Ishikawa (cell line): ENCODE measurements at regions not wholly inside any gene's neighbourhood (a gene's known extent, or its start where the extent isn't known, plus 50 kb on each side); places are given as distances from the start of the nearest gene placed in this dataset.

ENCODE experiments used
- CEBPB ChIP-seq: IDR thresholded peaks from 2 replicates; pipeline ENCODE4 v1.6.1; 2012
- CREB1 ChIP-seq: IDR thresholded peaks from 2 replicates; pipeline ENCODE4 v1.6.1; 2012; ENCODE audit warnings: low read depth
- EP300 ChIP-seq: IDR thresholded peaks from 2 replicates; pipeline ENCODE4 v1.6.1; 2012; ENCODE audit warnings: borderline replicate concordance
- FOXM1 ChIP-seq: IDR thresholded peaks from 2 replicates; pipeline ENCODE4 v1.6.1; 2012; ENCODE audit warnings: low read depth, borderline replicate concordance
- RAD21 ChIP-seq: IDR thresholded peaks from 2 replicates; pipeline ENCODE4 v1.6.1; 2012; ENCODE audit warnings: low read depth
- YY1 ChIP-seq: IDR thresholded peaks from 2 replicates; pipeline ENCODE4 v1.6.1; 2012; ENCODE audit warnings: low read depth
- ZBTB7A ChIP-seq: IDR thresholded peaks from 2 replicates; pipeline ENCODE4 v1.6.1; 2012; ENCODE audit warnings: low read depth
- TF ChIP-seq, protein P1 (sequence below): IDR thresholded peaks from 2 replicates; pipeline ENCODE4 v1.6.1; 2012
- TF ChIP-seq, protein P2 (sequence below): IDR thresholded peaks from 2 replicates; pipeline ENCODE4 v1.6.1; 2012; ENCODE audit warnings: low read depth, mild to moderate bottlenecking
- TF ChIP-seq, protein P3 (sequence below): IDR thresholded peaks from 2 replicates; pipeline ENCODE4 v1.6.1; 2012

DNA sequence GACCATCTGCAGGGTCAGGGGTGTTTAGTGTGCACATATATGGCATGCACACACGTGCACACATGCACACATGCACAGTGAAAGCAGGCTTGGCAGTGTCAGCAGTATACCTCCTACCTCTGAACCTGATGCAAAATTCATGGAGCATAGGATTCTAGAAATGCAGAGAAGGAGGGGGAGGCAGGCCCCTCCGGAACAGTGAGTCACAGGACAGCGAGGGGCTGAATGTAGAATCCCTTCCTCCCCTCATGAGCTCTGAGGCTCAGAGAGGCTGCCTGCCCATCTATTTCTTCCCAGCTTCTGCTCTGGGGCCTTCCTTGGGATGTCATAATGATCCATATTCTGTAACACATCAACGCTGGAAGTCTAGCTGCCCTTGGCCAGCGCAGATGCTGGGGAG lies 66.7 kb upstream of the NECTIN1 start:
- TF ChIP-seq, protein P1, sequence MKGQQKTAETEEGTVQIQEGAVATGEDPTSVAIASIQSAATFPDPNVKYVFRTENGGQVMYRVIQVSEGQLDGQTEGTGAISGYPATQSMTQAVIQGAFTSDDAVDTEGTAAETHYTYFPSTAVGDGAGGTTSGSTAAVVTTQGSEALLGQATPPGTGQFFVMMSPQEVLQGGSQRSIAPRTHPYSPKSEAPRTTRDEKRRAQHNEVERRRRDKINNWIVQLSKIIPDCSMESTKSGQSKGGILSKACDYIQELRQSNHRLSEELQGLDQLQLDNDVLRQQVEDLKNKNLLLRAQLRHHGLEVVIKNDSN, result no peak
- TF ChIP-seq EP300 (no peak), FOXM1 (no peak), YY1 (no peak), RAD21 (no peak), CREB1 (no peak), CEBPB (no peak), ZBTB7A (no peak)
- TF ChIP-seq, protein P2, sequence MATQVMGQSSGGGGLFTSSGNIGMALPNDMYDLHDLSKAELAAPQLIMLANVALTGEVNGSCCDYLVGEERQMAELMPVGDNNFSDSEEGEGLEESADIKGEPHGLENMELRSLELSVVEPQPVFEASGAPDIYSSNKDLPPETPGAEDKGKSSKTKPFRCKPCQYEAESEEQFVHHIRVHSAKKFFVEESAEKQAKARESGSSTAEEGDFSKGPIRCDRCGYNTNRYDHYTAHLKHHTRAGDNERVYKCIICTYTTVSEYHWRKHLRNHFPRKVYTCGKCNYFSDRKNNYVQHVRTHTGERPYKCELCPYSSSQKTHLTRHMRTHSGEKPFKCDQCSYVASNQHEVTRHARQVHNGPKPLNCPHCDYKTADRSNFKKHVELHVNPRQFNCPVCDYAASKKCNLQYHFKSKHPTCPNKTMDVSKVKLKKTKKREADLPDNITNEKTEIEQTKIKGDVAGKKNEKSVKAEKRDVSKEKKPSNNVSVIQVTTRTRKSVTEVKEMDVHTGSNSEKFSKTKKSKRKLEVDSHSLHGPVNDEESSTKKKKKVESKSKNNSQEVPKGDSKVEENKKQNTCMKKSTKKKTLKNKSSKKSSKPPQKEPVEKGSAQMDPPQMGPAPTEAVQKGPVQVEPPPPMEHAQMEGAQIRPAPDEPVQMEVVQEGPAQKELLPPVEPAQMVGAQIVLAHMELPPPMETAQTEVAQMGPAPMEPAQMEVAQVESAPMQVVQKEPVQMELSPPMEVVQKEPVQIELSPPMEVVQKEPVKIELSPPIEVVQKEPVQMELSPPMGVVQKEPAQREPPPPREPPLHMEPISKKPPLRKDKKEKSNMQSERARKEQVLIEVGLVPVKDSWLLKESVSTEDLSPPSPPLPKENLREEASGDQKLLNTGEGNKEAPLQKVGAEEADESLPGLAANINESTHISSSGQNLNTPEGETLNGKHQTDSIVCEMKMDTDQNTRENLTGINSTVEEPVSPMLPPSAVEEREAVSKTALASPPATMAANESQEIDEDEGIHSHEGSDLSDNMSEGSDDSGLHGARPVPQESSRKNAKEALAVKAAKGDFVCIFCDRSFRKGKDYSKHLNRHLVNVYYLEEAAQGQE, result no peak
- TF ChIP-seq, protein P3, sequence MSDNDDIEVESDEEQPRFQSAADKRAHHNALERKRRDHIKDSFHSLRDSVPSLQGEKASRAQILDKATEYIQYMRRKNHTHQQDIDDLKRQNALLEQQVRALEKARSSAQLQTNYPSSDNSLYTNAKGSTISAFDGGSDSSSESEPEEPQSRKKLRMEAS, result no peak
